Aorta (tissue), 5 donors: ENCODE measurements at regions not wholly inside any gene's neighbourhood (a gene's known extent, or its start where the extent isn't known, plus 50 kb on each side); places are given as distances from the start of the nearest gene placed in this dataset.
"Not testable (repeated sequence)": the region's sequence is repeated elsewhere in the genome, so short reads cannot be mapped to it uniquely, and the experiment has no call there.

Source experiments
- ATAC-seq: fragments of 200-7000 bp; cut with Tn5 transposase; one replicate; pipeline ENCODE4 v1.9.1; 2022; ENCODE audit warnings: moderate library complexity; ENCODE audit not compliant: low FRiP score
- DNase-seq, 2 donors: peaks; one replicate each; pipeline ENCODE4 v3.0.0-alpha.2; 2020
- H3K27ac ChIP-seq, 2 donors: one replicate each; pipeline ENCODE4 v1.5.1; 2013; ENCODE audit warnings: low read length in 2 of 2, mild to moderate bottlenecking in 2 of 2, moderate library complexity in 2 of 2, control low read depth in 1 of 2, inconsistent platforms in 1 of 2, low read depth in 1 of 2
- H3K27me3 ChIP-seq, 2 donors: one replicate each; pipeline ENCODE4 v1.6.1; 2013; ENCODE audit warnings: control low read depth in 1 of 2, low read length in 1 of 2, mild to moderate bottlenecking in 1 of 2, moderate library complexity in 1 of 2; ENCODE audit not compliant: insufficient read depth in 2 of 2, control insufficient read depth in 1 of 2
- H3K36me3 ChIP-seq, 2 donors: one replicate each; pipeline ENCODE4 v1.6.1; 2013; ENCODE audit warnings: control low read depth in 1 of 2, low read length in 1 of 2, mild to moderate bottlenecking in 1 of 2; ENCODE audit not compliant: insufficient read depth in 2 of 2, control insufficient read depth in 1 of 2
- H3K4me1 ChIP-seq, 2 donors: one replicate each; pipeline ENCODE4 v1.6.1; 2013; ENCODE audit warnings: low read length in 2 of 2, control low read depth in 1 of 2, mild to moderate bottlenecking in 1 of 2, moderate library complexity in 1 of 2; ENCODE audit not compliant: insufficient read depth in 2 of 2, control insufficient read depth in 1 of 2
- H3K4me3 ChIP-seq, 2 donors: one replicate each; pipeline ENCODE4 v1.5.1; 2013; ENCODE audit warnings: low read length in 2 of 2, control low read depth in 1 of 2, mild to moderate bottlenecking in 1 of 2
- H3K9me3 ChIP-seq: one replicate; pipeline ENCODE4 v1.6.1; 2013; ENCODE audit warnings: mild to moderate bottlenecking, low read length; ENCODE audit not compliant: control insufficient read depth
- WGBS, 2 donors: extraction: QIAGEN DNeasy Blood & Tissue Kit; methylation state at CpG; one replicate each; pipeline ENCODE4 v1.1.7; 2013; 5-methylcytosine and 5-hydroxymethylcytosine counted together
- intact Hi-C, 2 donors: fragments of 100-400 bp; cut with DNase I; formaldehyde crosslinking; loops; one replicate each; pipeline versions ENCODE4 v1.14.2 to v1.15.0; 2022
- donor health status: healthy with polysubstance abuse.
- donor health status: Bipolar disorder and iron deficiency.
- donor health status: DM: no; HTN: no; CAD: no.
- donor health status: DM: no; HTN: no; CAD: no.
- donor health status: DM: yes; HTN: yes; CAD: no.

GRCh38 chr12:62009445-62009844 lies 250.8 kb upstream of the USP15 start:
- no peaks in the 10 kb centered on the region for H3K9me3 ChIP-seq
- H3K27me3 ChIP-seq = no peaks in the 10 kb centered on the region
- H3K4me1 ChIP-seq = no peaks in the 10 kb centered on the region
- DNase-seq (no peak), ATAC-seq (no peak)
- no peak overlapping the region for H3K4me3 ChIP-seq
- intact Hi-C loops = loop anchor here in 1 of 2 donors (10.0 kb wide), 1 partner anchor 115 kb away; no protein-coding TSS in a partner anchor
- no peaks in the 10 kb centered on the region for H3K36me3 ChIP-seq
- H3K27ac ChIP-seq = no peak overlapping the region
- WGBS, 2 donors = 90 to 92% methylated on average over 5 of the region's 5 CpGs

- H3K4me3 ChIP-seq, DNase-seq, intact Hi-C loops, H3K27ac ChIP-seq, H3K4me1 ChIP-seq, H3K27me3 ChIP-seq, H3K9me3 ChIP-seq, H3K36me3 ChIP-seq, ATAC-seq: not testable (repeated sequence)
- 92 to 95% methylated on average over 18 to 32 of the region's 32 CpGs for WGBS, 2 donors
Observed at GRCh38 chr12:62010331-62010906, 249.8 kb upstream of the USP15 start.

- ATAC-seq, H3K4me3 ChIP-seq, DNase-seq, intact Hi-C loops, H3K4me1 ChIP-seq, H3K27me3 ChIP-seq, H3K9me3 ChIP-seq, H3K36me3 ChIP-seq, H3K27ac ChIP-seq: not testable (repeated sequence)
- 95 to 99% methylated on average over 13 to 22 of the region's 22 CpGs for WGBS, 2 donors
Observed at GRCh38 chr12:62010973-62011372, 249.2 kb upstream of the USP15 start.

- ATAC-seq (no peak), DNase-seq (no peak)
- H3K9me3 ChIP-seq = no peaks in the 10 kb centered on the region
- intact Hi-C loops = no loop called here
- no peaks in the 10 kb centered on the region for H3K27me3 ChIP-seq
- no peak overlapping the region for H3K4me3 ChIP-seq
- H3K36me3 ChIP-seq = no peaks in the 10 kb centered on the region
- no peak overlapping the region for H3K27ac ChIP-seq
- H3K4me1 ChIP-seq = no peaks in the 10 kb centered on the region
- 98% methylated on average over 8 of the region's 8 CpGs for WGBS, 2 donors
Observed at GRCh38 chr12:62014330-62014729, 245.9 kb upstream of the USP15 start.

- 14 to 20% methylated on average over 3 of the region's 3 CpGs for WGBS, 2 donors
- ATAC-seq (no peak), DNase-seq (no peak)
- Histone ChIP-seq H3K27ac (no peak overlapping the region), H3K9me3 (no peaks in the 10 kb centered on the region), H3K27me3 (no peaks in the 10 kb centered on the region), H3K4me3 (no peak overlapping the region), H3K4me1 (no peaks in the 10 kb centered on the region), H3K36me3 (no peaks in the 10 kb centered on the region)
- intact Hi-C loops = no loop called here
Observed at GRCh38 chr12:62016021-62016420, 244.2 kb upstream of the USP15 start.

- H3K27me3 ChIP-seq = no peaks in the 10 kb centered on the region
- WGBS, 2 donors = 89 to 90% methylated on average over 6 of the region's 6 CpGs
- DNase-seq (no peak), ATAC-seq (no peak)
- no peak overlapping the region for H3K27ac ChIP-seq
- no peaks in the 10 kb centered on the region for H3K36me3 ChIP-seq
- no peaks in the 10 kb centered on the region for H3K4me1 ChIP-seq
- intact Hi-C loops = no loop called here
- no peak overlapping the region for H3K4me3 ChIP-seq
- no peaks in the 10 kb centered on the region for H3K9me3 ChIP-seq
Observed at GRCh38 chr12:62021808-62022207, 238.4 kb upstream of the USP15 start.

GRCh38 chr12:62028536-62028935 lies 231.7 kb upstream of the USP15 start:
- Histone ChIP-seq H3K36me3 (no peaks in the 10 kb centered on the region), H3K27ac (no peak overlapping the region), H3K4me3 (no peak overlapping the region), H3K27me3 (no peaks in the 10 kb centered on the region), H3K9me3 (no peaks in the 10 kb centered on the region), H3K4me1 (no peaks in the 10 kb centered on the region)
- ATAC-seq (no peak), DNase-seq (no peak)
- intact Hi-C loops = no loop called here
- WGBS, 2 donors = 91 to 97% methylated on average over 1 of the region's 1 CpG

- Histone ChIP-seq H3K36me3 (no peaks in the 10 kb centered on the region), H3K27ac (no peak overlapping the region), H3K9me3 (no peaks in the 10 kb centered on the region), H3K4me1 (no peaks in the 10 kb centered on the region), H3K27me3 (no peaks in the 10 kb centered on the region), H3K4me3 (no peak overlapping the region)
- DNase-seq (no peak), ATAC-seq (no peak)
- intact Hi-C loops = no loop called here
- 27 to 40% methylated on average over 2 of the region's 2 CpGs for WGBS, 2 donors
Observed at GRCh38 chr12:62032870-62033269, 227.3 kb upstream of the USP15 start.

- Histone ChIP-seq H3K36me3 (no peaks in the 10 kb centered on the region), H3K27ac (no peak overlapping the region), H3K27me3 (no peaks in the 10 kb centered on the region), H3K9me3 (peaks cover 2% of the 10 kb centered on the region), H3K4me1 (no peaks in the 10 kb centered on the region), H3K4me3 (no peak overlapping the region)
- no peak for ATAC-seq
- DNase-seq = no peak
- WGBS, 2 donors = 60 to 69% methylated on average over 5 of the region's 5 CpGs
- intact Hi-C loops = no loop called here
Observed at GRCh38 chr12:62044450-62045135, 215.6 kb upstream of the USP15 start.
